ENCODE measurements at regions not wholly inside any gene's neighbourhood (a gene's known extent, or its start where the extent isn't known, plus 50 kb on each side); places are given as distances from the start of the nearest gene placed in this dataset.
"Not testable (repeated sequence)": the region's sequence is repeated elsewhere in the genome, so short reads cannot be mapped to it uniquely, and the experiment has no call there.

DNA sequence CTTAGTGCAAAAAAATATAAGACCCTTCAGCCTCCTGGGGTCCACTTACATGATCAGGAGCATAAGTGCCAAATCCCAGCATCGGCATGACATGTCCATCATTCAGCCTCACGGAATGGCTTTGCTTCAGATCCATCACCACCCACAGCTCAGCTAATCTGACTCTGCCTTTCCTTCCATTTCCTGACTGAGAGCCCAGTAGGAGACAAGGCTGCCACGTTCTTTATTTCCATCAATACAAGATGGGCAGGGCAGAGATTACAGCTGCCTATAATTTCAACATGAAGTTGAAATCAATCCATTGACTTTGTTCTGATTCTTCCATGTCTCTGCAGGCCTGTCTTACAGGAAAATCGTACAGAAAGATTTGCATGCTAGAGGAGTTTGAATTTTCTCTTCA, 76.4 kb upstream of the UCN3 start:
- H3K27me3 Mint-ChIP-seq (ENCODE audit: low read depth in 2 of 2), result no peaks in the 10 kb centered on the region
- peak overlapping the region; percentile 97 to 99 for H3K27ac Mint-ChIP-seq
- Histone ChIP-seq H3K4me1 (ENCODE audit: control insufficient read depth, insufficient read depth, low read length) (peaks cover 34% of the 10 kb centered on the region), H3K4me3 (ENCODE audit: low read length) (no peak overlapping the region), H3K9me3 (ENCODE audit: control insufficient read depth, insufficient read depth, low read length) (no peaks in the 10 kb centered on the region), H3K27me3 (ENCODE audit: control insufficient read depth, insufficient read depth, low read length) (no peaks in the 10 kb centered on the region), H3K36me3 (ENCODE audit: control insufficient read depth, insufficient read depth, low read length) (no peaks in the 10 kb centered on the region), H3K27ac (ENCODE audit: low read length) (no peak overlapping the region)
- intact Hi-C loops (cut with micrococcal nuclease), result no loop called here
- WGBS (ENCODE audit: insufficient coverage), result 92% methylated on average over 3 of the region's 4 CpGs
- H3K9me3 Mint-ChIP-seq, result no peaks in the 10 kb centered on the region
- no peak overlapping the region for H3K4me3 Mint-ChIP-seq
- ATAC-seq, result no peak
- peaks cover 68 to 70% of the 10 kb centered on the region in 2 donors for H3K4me1 Mint-ChIP-seq
- TF ChIP-seq, protein P1, sequence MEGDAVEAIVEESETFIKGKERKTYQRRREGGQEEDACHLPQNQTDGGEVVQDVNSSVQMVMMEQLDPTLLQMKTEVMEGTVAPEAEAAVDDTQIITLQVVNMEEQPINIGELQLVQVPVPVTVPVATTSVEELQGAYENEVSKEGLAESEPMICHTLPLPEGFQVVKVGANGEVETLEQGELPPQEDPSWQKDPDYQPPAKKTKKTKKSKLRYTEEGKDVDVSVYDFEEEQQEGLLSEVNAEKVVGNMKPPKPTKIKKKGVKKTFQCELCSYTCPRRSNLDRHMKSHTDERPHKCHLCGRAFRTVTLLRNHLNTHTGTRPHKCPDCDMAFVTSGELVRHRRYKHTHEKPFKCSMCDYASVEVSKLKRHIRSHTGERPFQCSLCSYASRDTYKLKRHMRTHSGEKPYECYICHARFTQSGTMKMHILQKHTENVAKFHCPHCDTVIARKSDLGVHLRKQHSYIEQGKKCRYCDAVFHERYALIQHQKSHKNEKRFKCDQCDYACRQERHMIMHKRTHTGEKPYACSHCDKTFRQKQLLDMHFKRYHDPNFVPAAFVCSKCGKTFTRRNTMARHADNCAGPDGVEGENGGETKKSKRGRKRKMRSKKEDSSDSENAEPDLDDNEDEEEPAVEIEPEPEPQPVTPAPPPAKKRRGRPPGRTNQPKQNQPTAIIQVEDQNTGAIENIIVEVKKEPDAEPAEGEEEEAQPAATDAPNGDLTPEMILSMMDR (IDR thresholded peaks at IDR 0.05), result no peak
- no peak for DNase-seq
- peaks cover 9% of the 10 kb centered on the region for H3K36me3 Mint-ChIP-seq

DNA sequence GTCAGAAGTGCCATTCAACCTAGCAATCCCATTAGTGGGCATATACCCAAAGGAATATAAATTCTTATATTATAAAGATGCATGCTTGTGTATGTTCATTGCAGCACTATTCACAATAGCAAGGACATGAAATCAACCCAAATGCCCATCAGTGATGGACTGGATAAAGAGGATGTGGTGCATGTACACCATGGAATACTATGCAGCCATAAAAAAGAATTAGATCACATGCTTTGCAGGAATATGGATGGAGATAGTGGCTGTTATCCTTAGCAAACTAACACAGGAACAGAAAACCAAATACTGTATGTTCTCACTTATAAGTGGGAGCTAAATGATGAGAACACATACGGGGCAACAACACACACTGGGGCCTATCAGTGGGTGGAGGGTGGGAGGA, 75.5 kb upstream of the UCN3 start:
- peaks cover 68 to 70% of the 10 kb centered on the region in 2 donors for H3K4me1 Mint-ChIP-seq

DNA sequence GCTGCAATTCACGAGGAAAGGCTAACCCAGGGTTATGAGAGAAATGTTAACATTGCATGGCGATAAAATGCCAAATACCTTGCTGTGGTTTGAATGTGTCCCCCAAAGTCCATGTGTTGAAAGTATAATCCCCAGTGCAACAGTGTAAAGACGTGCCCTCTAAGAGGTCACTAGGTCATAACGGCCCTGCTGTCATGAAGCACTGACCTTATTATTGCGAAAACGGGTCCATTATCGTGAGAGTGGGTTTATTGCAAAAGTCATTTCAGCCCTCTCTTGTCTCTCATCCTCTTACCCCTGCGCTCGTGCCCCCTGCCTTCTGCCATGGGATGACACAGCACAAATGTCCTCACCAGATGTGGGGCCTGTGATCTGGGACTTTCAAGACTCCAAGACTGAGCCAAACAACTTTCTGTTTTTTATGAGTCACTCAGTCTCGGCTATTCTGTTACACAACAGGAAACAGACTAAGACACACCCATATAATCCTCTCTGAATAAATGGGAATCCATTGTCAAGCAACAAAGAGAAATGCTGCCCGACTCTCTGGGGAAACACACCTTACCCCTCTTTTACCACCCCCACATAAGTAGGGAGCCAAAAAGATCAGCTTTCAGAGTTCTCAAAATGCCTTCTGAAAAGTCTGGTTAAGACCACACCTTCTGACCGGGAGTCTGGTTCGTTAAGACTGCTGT, 73.1 kb upstream of the UCN3 start:
- Histone ChIP-seq H3K27ac (ENCODE audit: low read length) (peak overlapping the region; percentile 82), H3K4me1 (ENCODE audit: control insufficient read depth, insufficient read depth, low read length) (peaks cover 54% of the 10 kb centered on the region), H3K27me3 (ENCODE audit: control insufficient read depth, insufficient read depth, low read length) (no peaks in the 10 kb centered on the region), H3K4me3 (ENCODE audit: low read length) (peak overlapping the region; percentile 21), H3K9me3 (ENCODE audit: control insufficient read depth, insufficient read depth, low read length) (no peaks in the 10 kb centered on the region), H3K36me3 (ENCODE audit: control insufficient read depth, insufficient read depth, low read length) (no peaks in the 10 kb centered on the region)
- Mint-ChIP-seq H3K27ac (peak overlapping the region; percentile 97 to 99), H3K27me3 (ENCODE audit: low read depth in 2 of 2) (no peaks in the 10 kb centered on the region), H3K4me3 (peak overlapping the region; percentile 94), H3K9me3 (no peaks in the 10 kb centered on the region), H3K36me3 (peaks cover 7% of the 10 kb centered on the region), H3K4me1 (peaks cover 80 to 85% of the 10 kb centered on the region in 2 donors)
- intact Hi-C loops (cut with micrococcal nuclease), result loop anchor here (10.0 kb wide), 1 partner anchor 1487 kb away; no protein-coding TSS in a partner anchor
- TF ChIP-seq, protein P1 (IDR thresholded peaks at IDR 0.05), result no peak
- ATAC-seq (peak; percentile 72 to 87 (median 80)), DNase-seq (peak; percentile 65 to 80)
- WGBS (ENCODE audit: insufficient coverage), result 41% methylated on average over 13 of the region's 13 CpGs

More for the DNA sequence above, 75.5 kb upstream of the UCN3 start:
- ATAC-seq; H3K4me3 ChIP-seq (ENCODE audit: low read length); intact Hi-C loops (cut with micrococcal nuclease); H3K27me3 Mint-ChIP-seq (ENCODE audit: low read depth in 2 of 2); DNase-seq; H3K36me3 Mint-ChIP-seq; H3K9me3 Mint-ChIP-seq; H3K4me3 Mint-ChIP-seq; H3K27me3 ChIP-seq (ENCODE audit: control insufficient read depth, insufficient read depth, low read length); H3K9me3 ChIP-seq (ENCODE audit: control insufficient read depth, insufficient read depth, low read length); H3K36me3 ChIP-seq (ENCODE audit: control insufficient read depth, insufficient read depth, low read length): not testable (repeated sequence)
- peaks cover 34% of the 10 kb centered on the region for H3K4me1 ChIP-seq (ENCODE audit: control insufficient read depth, insufficient read depth, low read length)
- 100% methylated on average over 1 of the region's 1 CpG for WGBS (ENCODE audit: insufficient coverage)
- peak overlapping the region; percentile 97 to 99 for H3K27ac Mint-ChIP-seq
- peak overlapping the region; percentile 19 for H3K27ac ChIP-seq (ENCODE audit: low read length)

DNA sequence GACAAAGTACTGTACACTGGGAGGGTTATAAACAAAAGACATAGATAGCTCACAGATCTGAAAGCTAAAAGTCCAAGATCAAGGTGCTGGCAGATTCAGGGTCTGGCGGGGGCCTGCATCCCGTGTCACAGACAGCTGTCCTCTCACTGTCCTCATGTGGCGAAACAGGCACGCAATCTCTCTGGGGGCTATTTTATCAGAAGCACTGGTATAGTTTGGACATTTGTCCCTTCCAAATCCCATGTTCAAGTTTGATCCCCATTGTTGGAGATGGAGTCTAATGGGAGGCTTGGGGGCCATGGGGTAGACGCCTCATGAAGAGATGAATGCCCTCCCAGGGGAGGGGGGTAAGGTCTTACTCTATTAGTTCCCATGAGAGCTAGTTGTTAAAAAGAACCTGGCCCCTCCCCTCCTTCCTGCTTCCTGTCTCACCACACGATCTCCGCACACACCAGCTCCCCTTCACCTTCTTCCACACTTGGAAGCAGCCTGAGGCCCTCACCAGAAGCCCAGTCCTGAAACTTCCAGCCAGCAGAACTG, 72.5 kb upstream of the UCN3 start:
- ATAC-seq, result peak; percentile 8 to 34 (median 23)
- intact Hi-C loops (cut with micrococcal nuclease), result loop anchor here (10.0 kb wide), 1 partner anchor 1487 kb away; no protein-coding TSS in a partner anchor
- H3K4me1 ChIP-seq (ENCODE audit: control insufficient read depth, insufficient read depth, low read length), result peaks cover 59% of the 10 kb centered on the region
- Mint-ChIP-seq H3K9me3 (no peaks in the 10 kb centered on the region), H3K36me3 (peaks cover 7% of the 10 kb centered on the region), H3K27me3 (ENCODE audit: low read depth in 2 of 2) (no peaks in the 10 kb centered on the region), H3K4me3 (peak overlapping the region; percentile 94), H3K27ac (peak overlapping the region; percentile 97 to 99), H3K4me1 (peaks cover 86 to 87% of the 10 kb centered on the region in 2 donors)
- no peaks in the 10 kb centered on the region for H3K36me3 ChIP-seq (ENCODE audit: control insufficient read depth, insufficient read depth, low read length)
- H3K9me3 ChIP-seq (ENCODE audit: control insufficient read depth, insufficient read depth, low read length), result no peaks in the 10 kb centered on the region
- no peaks in the 10 kb centered on the region for H3K27me3 ChIP-seq (ENCODE audit: control insufficient read depth, insufficient read depth, low read length)
- H3K4me3 ChIP-seq (ENCODE audit: low read length), result peak overlapping the region; percentile 21
- WGBS (ENCODE audit: insufficient coverage), result 49% methylated on average over 6 of the region's 7 CpGs
- peak overlapping the region; percentile 82 for H3K27ac ChIP-seq (ENCODE audit: low read length)
- TF ChIP-seq, protein P1 (IDR thresholded peaks at IDR 0.05), result no peak
- peak; percentile 31 to 66 for DNase-seq

DNA sequence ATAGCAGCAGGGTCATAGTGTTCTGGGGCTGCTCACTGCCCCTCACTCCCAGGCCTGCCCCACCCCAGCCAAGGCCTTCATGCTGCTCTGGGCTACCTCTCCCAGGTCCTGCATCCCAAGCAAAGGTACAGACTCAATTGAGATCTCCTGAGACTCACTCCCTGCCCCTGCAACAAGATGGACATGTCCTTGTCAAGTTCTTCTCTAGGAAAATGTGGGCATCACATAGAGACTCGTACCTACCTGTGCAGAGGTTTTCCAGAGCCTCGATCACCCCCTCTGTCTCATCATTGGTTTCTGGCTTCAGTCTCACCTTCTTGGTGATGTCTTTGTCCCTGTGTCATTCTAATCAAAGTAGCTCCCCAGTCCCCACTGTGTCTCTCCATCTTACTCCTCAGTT, 71.8 kb upstream of the UCN3 start:
- H3K9me3 Mint-ChIP-seq, H3K36me3 Mint-ChIP-seq: not testable (repeated sequence)
- peak overlapping the region; percentile 84 for H3K27ac ChIP-seq (ENCODE audit: low read length)

More for the DNA sequence above, 71.8 kb upstream of the UCN3 start:
- Mint-ChIP-seq H3K27ac (peak overlapping the region; percentile 97 to 99), H3K4me3 (peak overlapping the region; percentile 94), H3K4me1 (peaks cover 93 to 94% of the 10 kb centered on the region in 2 donors)
- not testable (repeated sequence) for H3K27me3 Mint-ChIP-seq (ENCODE audit: low read depth in 2 of 2); H3K4me3 ChIP-seq (ENCODE audit: low read length); H3K27me3 ChIP-seq (ENCODE audit: control insufficient read depth, insufficient read depth, low read length); DNase-seq; H3K36me3 ChIP-seq (ENCODE audit: control insufficient read depth, insufficient read depth, low read length); ATAC-seq; H3K9me3 ChIP-seq (ENCODE audit: control insufficient read depth, insufficient read depth, low read length)
- H3K4me1 ChIP-seq (ENCODE audit: control insufficient read depth, insufficient read depth, low read length), result peaks cover 66% of the 10 kb centered on the region
- 82% methylated on average over 2 of the region's 2 CpGs for WGBS (ENCODE audit: insufficient coverage)
- intact Hi-C loops (cut with micrococcal nuclease), result loop anchor here (10.0 kb wide), 1 partner anchor 1488 kb away; no protein-coding TSS in a partner anchor

All from natural killer cell (primary cell).